Dendritic cell treated with granulocyte-macrophage colony-stimulating factor and Interleukin-4, amounts not matched to agents 40 ng/mL and 50 ng/mL, for 4 days (primary cell): ENCODE measurements at regions not wholly inside any gene's neighbourhood (a gene's known extent, or its start where the extent isn't known, plus 50 kb on each side); places are given as distances from the start of the nearest gene placed in this dataset.
"Not testable (repeated sequence)": the region's sequence is repeated elsewhere in the genome, so short reads cannot be mapped to it uniquely, and the experiment has no call there.

ENCODE experiments used
- H3K27ac Mint-ChIP-seq: one replicate; pipeline ENCODE4 v1.8.0; 2022; ENCODE audit warnings: mild to moderate bottlenecking, mixed read lengths
- H3K27me3 Mint-ChIP-seq: one replicate; pipeline ENCODE4 v1.8.0; 2022; ENCODE audit warnings: mild to moderate bottlenecking, mixed read lengths
- H3K36me3 Mint-ChIP-seq: one replicate; pipeline ENCODE4 v1.8.0; 2022; ENCODE audit warnings: low read depth, mixed read lengths
- H3K4me1 Mint-ChIP-seq: one replicate; pipeline ENCODE4 v1.8.0; 2022; ENCODE audit warnings: low read depth, mixed read lengths
- H3K4me3 Mint-ChIP-seq: one replicate; pipeline ENCODE4 v1.8.0; 2022; ENCODE audit warnings: mild to moderate bottlenecking, moderate library complexity, mixed read lengths
- H3K9me3 Mint-ChIP-seq: one replicate; pipeline ENCODE4 v1.8.0; 2022; ENCODE audit warnings: mixed read lengths
- intact Hi-C: fragments of 100-400 bp; cut with micrococcal nuclease; formaldehyde crosslinking; loops from one replicate; pipeline ENCODE4 v1.15.0; 2022

DNA sequence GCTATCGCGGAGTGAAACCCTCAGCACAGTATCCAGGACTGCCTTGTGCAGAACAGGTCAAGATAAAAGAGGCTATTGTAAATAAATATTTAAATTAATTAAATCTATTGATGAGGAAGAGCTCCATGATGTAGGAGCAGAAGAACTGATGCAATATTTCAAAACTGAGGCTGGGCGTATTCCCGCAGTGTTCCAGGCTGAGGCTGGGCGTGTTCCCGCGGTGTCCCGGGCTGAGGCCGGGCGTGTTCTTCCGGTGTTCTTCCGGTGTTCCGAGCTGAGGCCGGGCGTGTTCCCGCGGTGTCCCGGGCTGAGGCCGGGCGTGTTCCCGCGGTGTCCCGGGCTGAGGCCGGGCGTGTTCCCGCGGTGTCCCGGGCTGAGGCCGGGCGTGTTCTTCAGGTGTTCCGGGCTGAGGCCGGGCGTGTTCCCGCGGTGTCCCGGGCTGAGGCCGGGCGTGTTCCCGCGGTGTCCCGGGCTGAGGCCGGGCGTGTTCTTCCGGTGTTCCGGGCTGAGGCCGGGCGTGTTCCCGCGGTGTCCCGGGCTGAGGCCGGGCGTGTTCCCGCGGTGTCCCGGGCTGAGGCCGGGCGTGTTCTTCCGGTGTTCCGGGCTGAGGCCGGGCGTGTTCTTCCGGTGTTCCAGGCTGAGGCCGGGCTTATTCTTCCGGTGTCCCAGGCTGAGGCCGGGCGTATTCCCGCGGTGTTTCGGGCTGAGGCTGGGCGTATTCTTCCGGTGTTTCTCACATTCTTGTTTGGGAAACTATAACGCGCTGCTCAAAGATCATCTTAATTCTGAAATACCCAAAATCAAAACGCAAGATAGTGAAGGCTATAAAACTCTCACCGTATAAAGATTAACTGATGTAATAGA, 130.1 kb upstream of the FRG1 start:
- Mint-ChIP-seq H3K4me3 (peak overlapping the region; percentile 21), H3K27me3 (peaks cover 12% of the 10 kb centered on the region), H3K9me3 (peaks cover 30% of the 10 kb centered on the region)
- H3K27ac Mint-ChIP-seq, intact Hi-C loops, H3K4me1 Mint-ChIP-seq, H3K36me3 Mint-ChIP-seq: not testable (repeated sequence)

DNA sequence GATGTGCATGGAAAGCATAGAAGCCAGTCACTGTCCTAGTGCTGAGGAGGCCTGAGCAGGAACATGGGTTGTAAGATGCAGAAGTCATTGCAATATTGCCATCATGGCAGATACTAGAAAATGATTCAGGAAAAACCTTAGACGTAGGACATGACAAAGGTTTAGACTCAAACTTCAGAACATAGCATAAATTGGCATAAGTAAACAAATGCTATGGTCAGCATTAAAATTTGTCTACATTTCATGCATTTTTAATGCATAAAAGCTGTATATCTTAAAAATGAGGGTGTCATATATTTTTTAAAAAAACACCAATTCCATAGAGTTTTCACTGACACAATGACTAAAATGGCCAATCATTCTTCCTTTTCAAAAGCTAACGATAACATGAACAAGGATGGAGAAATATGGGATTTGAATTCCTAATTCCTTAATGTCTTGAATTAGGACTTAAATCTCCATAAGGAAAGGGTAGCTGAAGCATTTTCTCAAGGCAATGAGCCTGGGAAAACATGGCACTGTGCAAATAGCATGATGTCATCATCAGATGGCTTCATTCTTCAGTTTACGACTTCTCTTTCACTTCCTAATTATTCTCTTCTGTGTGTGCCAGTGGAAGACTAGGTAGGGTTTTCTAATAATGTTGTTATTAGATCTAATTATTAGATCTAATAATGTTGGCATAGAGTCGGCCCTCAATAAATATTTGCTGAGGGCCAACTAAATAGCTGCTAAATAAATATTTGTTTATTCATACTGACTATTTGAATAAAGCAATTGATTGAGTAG, 125.1 kb upstream of the FRG1 start:
- intact Hi-C loops = no loop called here
- Mint-ChIP-seq H3K9me3 (peaks cover 9% of the 10 kb centered on the region), H3K27me3 (peaks cover 8% of the 10 kb centered on the region), H3K4me3 (no peak overlapping the region), H3K4me1 (no peaks in the 10 kb centered on the region), H3K36me3 (no peaks in the 10 kb centered on the region), H3K27ac (no peak overlapping the region)

DNA sequence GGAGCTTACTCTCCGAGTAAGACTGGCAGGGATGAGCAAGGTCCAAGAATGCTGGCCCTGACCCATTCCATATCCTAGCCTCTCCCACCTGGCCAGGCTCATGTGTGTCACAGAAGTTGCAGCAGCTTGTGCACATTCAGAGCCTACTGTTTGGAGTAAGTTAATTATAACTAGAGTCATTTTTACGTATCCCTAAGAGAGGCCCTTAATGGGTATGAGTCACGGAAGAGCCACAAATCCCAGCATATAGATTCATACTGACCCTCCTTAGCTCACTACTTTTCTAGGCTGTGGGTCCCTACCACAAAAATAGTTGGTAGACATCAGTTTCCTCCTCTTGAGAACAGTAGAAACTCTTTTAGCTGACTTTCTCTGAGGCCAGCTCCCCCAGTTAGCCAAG, 118.3 kb upstream of the FRG1 start:
- Mint-ChIP-seq H3K36me3 (no peaks in the 10 kb centered on the region), H3K9me3 (no peaks in the 10 kb centered on the region), H3K27ac (no peak overlapping the region), H3K4me1 (no peaks in the 10 kb centered on the region), H3K27me3 (no peaks in the 10 kb centered on the region), H3K4me3 (no peak overlapping the region)
- intact Hi-C loops = no loop called here

GRCh38 chr4:189823591-189823990, 117.1 kb upstream of the FRG1 start:
- no peak overlapping the region for H3K4me3 Mint-ChIP-seq
- H3K36me3 Mint-ChIP-seq = no peaks in the 10 kb centered on the region
- intact Hi-C loops = no loop called here
- no peaks in the 10 kb centered on the region for H3K9me3 Mint-ChIP-seq
- H3K4me1 Mint-ChIP-seq = no peaks in the 10 kb centered on the region
- no peaks in the 10 kb centered on the region for H3K27me3 Mint-ChIP-seq
- no peak overlapping the region for H3K27ac Mint-ChIP-seq

GRCh38 chr4:189825466-189825865, 115.2 kb upstream of the FRG1 start:
- intact Hi-C loops = no loop called here
- H3K27ac Mint-ChIP-seq = no peak overlapping the region
- H3K9me3 Mint-ChIP-seq = no peaks in the 10 kb centered on the region
- H3K4me1 Mint-ChIP-seq = no peaks in the 10 kb centered on the region
- H3K4me3 Mint-ChIP-seq = no peak overlapping the region
- H3K36me3 Mint-ChIP-seq = no peaks in the 10 kb centered on the region
- no peaks in the 10 kb centered on the region for H3K27me3 Mint-ChIP-seq

DNA sequence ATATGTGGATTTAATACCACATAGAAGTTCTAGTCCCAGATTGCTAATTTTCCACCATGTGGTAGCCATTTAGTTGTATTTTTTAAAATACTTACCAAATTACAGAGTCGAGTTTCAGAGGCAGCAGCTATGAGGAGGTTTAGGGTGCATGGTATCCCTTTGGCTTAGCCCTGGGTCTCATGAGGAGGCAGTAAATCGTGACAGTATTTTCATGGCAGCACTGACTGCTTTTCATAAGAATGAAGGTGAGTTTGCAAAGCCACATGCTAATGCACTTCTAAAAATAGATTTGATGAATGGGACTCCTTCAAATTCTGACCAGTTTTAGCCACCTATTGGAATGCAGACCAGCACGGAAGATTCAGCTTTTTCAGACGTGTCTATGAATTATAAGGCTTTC, 114.0 kb upstream of the FRG1 start:
- Mint-ChIP-seq H3K36me3 (no peaks in the 10 kb centered on the region), H3K27ac (no peak overlapping the region), H3K27me3 (no peaks in the 10 kb centered on the region), H3K4me1 (no peaks in the 10 kb centered on the region), H3K9me3 (no peaks in the 10 kb centered on the region), H3K4me3 (no peak overlapping the region)
- intact Hi-C loops = no loop called here

- no peaks in the 10 kb centered on the region for H3K27me3 Mint-ChIP-seq
- no peaks in the 10 kb centered on the region for H3K4me1 Mint-ChIP-seq
- H3K27ac Mint-ChIP-seq = no peak overlapping the region
- H3K4me3 Mint-ChIP-seq = no peak overlapping the region
- intact Hi-C loops = no loop called here
- no peaks in the 10 kb centered on the region for H3K9me3 Mint-ChIP-seq
- no peaks in the 10 kb centered on the region for H3K36me3 Mint-ChIP-seq
Measured at GRCh38 chr4:189828081-189828697, 112.5 kb upstream of the FRG1 start.

DNA sequence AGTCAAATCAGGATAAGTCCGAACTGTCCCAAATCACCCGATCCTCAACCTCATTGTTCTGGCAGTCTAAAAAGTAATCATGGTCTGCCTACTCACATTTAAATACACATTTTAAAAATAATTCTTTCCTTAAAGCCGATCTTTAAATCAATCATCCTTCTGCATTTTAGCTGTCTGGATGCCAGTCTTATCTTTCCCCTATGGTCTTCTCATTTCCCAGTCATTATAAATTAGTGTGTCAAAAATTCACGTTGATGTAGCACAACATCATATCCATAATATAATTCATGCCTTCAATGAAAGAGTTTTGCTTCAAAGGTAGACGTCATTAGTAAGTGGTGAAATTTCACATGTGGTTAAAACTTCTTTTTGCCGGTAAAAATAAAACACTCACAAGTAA, 108.1 kb upstream of the FRG1 start:
- Mint-ChIP-seq H3K9me3 (no peaks in the 10 kb centered on the region), H3K27ac (no peak overlapping the region), H3K4me3 (no peak overlapping the region), H3K36me3 (no peaks in the 10 kb centered on the region), H3K27me3 (peaks cover 1% of the 10 kb centered on the region), H3K4me1 (no peaks in the 10 kb centered on the region)
- intact Hi-C loops = no loop called here

- H3K36me3 Mint-ChIP-seq = no peaks in the 10 kb centered on the region
- H3K4me3 Mint-ChIP-seq = no peak overlapping the region
- intact Hi-C loops = no loop called here
- H3K9me3 Mint-ChIP-seq = no peaks in the 10 kb centered on the region
- no peaks in the 10 kb centered on the region for H3K4me1 Mint-ChIP-seq
- peaks cover 1% of the 10 kb centered on the region for H3K27me3 Mint-ChIP-seq
- H3K27ac Mint-ChIP-seq = no peak overlapping the region
Measured at GRCh38 chr4:189834616-189835015, 106.1 kb upstream of the FRG1 start.

GRCh38 chr4:189835505-189835904, 105.2 kb upstream of the FRG1 start:
- intact Hi-C loops = no loop called here
- Mint-ChIP-seq H3K27me3 (peaks cover 1% of the 10 kb centered on the region), H3K4me3 (no peak overlapping the region), H3K27ac (no peak overlapping the region), H3K9me3 (no peaks in the 10 kb centered on the region), H3K4me1 (no peaks in the 10 kb centered on the region), H3K36me3 (no peaks in the 10 kb centered on the region)

- no peaks in the 10 kb centered on the region for H3K9me3 Mint-ChIP-seq
- no peak overlapping the region for H3K27ac Mint-ChIP-seq
- H3K36me3 Mint-ChIP-seq = no peaks in the 10 kb centered on the region
- intact Hi-C loops = no loop called here
- no peak overlapping the region for H3K4me3 Mint-ChIP-seq
- H3K27me3 Mint-ChIP-seq = peaks cover 1% of the 10 kb centered on the region
- H3K4me1 Mint-ChIP-seq = no peaks in the 10 kb centered on the region
Measured at GRCh38 chr4:189837471-189837870, 103.2 kb upstream of the FRG1 start.

DNA sequence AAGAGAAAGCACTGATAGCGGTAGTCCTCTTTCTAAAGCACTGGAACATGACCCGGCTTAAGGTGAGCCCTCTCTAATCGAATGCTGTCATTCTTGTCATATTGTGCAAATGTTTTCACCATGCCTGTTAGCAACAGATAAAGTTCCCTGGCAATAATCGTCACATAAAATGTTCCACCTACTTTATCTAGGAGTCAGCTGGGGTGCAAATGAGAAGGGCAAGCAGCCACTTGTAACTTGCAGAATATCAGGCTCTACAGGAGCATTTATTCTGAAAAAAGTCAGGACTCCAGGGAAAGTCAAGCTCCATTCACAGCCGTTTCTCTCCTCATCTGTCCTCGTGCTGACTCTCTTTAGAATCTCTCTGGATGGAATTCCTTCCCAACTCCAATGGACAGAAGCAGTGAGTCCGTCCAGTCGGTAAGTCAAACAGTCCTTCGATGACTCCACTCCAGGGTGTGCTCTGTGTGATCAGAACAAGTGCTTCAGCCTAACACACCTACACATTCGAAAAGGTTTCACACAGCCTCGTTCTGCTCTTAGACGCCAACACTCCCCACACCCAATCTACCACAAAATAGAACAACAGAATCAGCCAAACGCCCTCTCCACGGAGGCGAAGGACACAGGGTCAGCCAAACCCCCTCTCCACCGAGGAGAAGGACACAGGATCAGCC, 101.7 kb upstream of the FRG1 start:
- no peak overlapping the region for H3K4me3 Mint-ChIP-seq
- no peaks in the 10 kb centered on the region for H3K36me3 Mint-ChIP-seq
- peaks cover 1% of the 10 kb centered on the region for H3K27me3 Mint-ChIP-seq
- no peaks in the 10 kb centered on the region for H3K4me1 Mint-ChIP-seq
- no peaks in the 10 kb centered on the region for H3K9me3 Mint-ChIP-seq
- no peak overlapping the region for H3K27ac Mint-ChIP-seq
- intact Hi-C loops = no loop called here

DNA sequence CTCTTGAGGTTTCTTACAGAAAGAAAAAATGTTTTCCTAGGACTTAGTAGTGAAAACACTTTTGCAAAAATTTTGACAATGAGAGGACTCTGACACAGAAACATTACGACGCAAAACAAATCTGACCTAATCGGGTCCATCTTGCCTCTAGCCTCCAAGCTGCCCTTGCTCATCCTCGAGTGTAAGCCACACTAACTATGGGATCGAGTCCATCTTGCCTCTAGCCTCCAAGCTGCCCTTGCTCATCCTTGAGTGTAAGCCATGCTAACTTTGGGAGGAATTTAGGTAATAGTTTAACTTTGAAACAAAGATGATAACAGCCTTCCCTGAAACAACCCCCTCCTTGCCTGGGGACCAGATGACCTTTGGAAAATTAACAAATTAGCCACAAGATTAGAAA, 100.3 kb upstream of the FRG1 start:
- Mint-ChIP-seq H3K4me3 (no peak overlapping the region), H3K27ac (no peak overlapping the region), H3K9me3 (no peaks in the 10 kb centered on the region), H3K36me3 (no peaks in the 10 kb centered on the region), H3K4me1 (no peaks in the 10 kb centered on the region), H3K27me3 (peaks cover 1% of the 10 kb centered on the region)
- intact Hi-C loops = no loop called here
